ENCODE measurements at regions not wholly inside any gene's neighbourhood (a gene's known extent, or its start where the extent isn't known, plus 50 kb on each side); places are given as distances from the start of the nearest gene placed in this dataset.
"Not testable (repeated sequence)": the region's sequence is repeated elsewhere in the genome, so short reads cannot be mapped to it uniquely, and the experiment has no call there.

DNA sequence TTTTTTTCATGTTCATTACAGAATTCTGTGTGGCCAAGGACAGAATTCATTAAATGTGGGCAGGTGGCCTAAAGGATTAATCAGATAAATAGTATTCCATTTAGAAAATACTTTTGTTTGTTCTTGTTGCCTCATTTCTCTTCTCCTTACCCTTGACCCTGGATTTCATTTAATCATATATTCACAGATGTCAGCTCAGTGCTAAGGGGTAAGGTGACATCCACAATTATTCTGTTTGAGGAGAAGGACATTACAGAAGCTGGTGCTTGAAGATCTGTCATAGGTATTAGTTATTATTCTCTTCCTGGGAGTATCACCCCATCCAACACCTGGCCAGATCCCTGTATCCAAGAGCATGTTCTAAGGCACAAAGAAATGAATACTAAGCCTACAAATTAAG is 961.1 kb downstream of the XPNPEP1 start:
- no peak for DNase-seq (ENCODE audit: low read depth)

GRCh38 chr10:108957681-108958080 is 965.6 kb downstream of the XPNPEP1 start:
- no peak for DNase-seq (ENCODE audit: low read depth)

DNA sequence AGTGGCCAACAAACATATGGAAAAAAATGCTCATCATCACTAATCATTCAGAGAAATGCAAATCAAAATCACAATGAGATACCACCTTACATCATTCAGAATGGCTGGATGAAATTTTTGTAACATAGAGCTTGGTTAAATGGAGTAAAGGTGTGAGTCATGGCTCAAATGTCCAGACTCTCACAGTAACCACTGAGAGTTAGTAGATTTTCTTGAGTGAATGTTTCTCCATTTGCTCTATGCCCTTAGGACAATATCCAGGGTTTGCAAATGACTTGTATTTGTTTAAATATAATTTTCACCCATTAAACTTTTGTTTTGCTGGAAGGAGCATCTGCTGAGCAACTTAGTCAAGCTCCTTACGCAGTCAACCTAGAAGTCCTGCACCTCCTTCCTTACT is 967.2 kb downstream of the XPNPEP1 start:
- DNase-seq (ENCODE audit: low read depth) = no peak

DNA sequence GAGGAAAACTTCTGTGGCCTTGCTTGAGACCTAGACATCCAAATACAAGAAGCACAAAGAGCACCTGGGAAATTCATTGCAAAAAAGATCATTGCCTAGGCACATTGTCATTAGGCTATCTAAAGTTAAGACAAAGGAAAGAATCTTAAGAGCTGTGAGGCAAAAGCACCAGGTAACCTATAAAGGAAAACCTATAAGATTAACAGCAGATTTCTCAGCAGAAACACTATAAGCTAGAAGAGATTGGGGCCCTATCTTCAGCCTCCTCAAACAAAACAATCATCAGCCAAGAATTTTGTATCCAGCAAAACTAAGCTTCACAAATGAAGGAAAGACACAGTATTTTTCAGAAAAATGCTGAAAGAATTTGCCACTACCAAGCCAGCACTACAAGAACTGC is 1003.3 kb downstream of the XPNPEP1 start:
- not testable (repeated sequence) for DNase-seq (ENCODE audit: low read depth)

- DNase-seq (ENCODE audit: low read depth) = no peak
Measured at GRCh38 chr10:108913300-108913699, 1010.0 kb downstream of the XPNPEP1 start.

DNA sequence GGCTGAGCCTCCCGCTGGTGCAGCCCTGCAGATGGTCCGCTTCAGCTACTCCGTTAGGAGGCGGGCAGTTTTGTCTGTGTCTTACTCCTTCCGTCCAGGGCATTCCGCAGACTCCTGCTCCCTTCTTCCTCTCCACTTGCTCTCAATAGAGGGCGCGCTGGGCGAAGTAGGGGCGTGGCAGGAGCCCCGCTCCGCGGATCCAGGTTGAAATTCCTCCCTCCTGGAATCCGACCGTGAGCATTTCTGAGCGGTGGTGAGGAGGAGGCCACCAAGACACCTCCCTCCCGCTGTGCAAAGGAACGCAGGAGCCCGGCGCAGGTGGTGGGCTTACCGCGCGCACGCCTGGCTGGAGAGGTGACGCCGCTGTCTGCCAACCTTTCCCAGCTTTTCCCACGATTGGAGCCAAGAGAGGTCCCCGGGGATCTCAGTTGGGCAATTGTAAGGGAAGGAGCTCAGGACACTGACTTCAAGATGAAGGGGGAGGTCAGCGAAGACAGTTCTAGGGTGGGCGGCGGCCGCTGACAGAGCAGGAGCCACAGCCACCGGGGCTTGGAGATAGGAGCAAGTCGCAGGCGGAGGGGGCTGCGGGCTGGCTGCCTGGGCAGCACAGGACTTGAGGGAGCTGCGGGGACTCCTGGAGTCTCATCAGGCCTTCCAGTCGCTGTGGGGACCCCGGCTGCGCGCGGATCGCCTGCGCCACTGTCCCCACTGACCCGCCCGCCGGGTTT is 1011.3 kb downstream of the XPNPEP1 start:
- DNase-seq (ENCODE audit: low read depth) = no peak

DNA sequence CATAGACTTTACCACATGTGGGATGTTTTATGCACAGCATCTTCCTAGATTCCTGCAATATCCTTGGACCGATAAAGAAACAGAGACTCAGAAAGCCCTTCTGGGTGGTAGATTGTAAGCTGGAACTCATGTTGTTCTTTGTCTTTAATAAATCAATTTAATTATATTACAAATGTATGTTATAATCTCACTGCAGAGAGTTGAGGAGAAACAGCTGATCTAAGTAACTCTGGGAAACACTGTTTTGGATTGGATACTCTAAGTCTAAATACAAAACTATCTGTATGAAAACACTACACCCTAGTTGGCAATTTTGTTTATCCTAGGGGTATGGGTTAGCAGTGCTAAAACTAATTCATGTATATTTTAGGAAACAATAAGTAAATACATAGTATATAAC is 1015.2 kb downstream of the XPNPEP1 start:
- no peak for DNase-seq (ENCODE audit: low read depth)

DNA sequence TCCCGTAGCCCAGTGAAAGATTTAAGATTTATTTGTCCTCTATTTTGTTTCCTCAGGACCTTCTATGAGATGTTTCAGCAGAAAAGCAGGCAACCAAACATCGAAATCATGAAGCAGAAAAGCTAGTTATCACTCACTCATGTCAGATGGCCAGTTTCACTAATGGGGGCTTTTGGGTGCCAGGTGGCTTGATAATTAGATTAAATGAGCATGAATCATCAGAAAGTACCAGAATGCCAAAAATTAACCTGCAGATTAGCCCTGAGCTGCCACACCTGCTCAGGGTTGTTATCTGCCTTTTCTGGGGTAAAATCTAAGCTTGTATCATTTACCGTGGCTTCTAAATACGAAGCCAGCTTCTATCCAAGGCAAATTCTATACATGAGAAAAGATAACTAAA is 1017.5 kb downstream of the XPNPEP1 start:
- DNase-seq (ENCODE audit: low read depth) = no peak

- DNase-seq (ENCODE audit: low read depth) = no peak
Measured at GRCh38 chr10:108905171-108905570, 1018.1 kb downstream of the XPNPEP1 start.

DNA sequence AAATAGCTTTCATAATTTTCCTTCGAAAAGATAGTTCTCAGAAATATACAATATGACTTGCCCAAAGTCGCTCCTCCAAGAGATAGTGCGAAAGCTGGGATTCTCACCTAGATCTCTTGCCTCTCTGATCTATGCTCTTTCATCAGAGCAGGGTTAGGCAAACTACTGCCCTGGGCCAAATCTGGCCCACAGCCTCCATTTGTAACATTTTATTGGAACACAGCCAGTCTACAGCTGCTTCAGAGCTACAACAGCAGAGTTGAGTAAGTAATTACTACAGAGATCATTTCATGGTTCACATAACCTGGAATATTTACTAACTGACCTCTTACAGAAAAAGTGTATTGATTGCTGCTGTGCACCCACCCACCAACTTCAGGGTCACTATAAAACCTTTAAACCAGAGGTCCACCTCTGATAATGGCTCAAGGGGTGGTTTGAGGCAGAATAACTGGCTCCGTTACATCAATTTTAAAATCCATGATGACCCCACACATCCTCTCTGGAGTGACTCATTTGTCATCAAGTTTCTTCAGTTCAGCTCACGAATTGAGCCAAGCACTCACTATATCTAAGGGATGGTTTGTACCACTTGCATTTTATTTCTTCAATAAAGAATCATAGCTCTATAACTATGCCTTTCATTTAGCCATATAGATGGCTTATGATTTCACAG is 1019.0 kb downstream of the XPNPEP1 start:
- DNase-seq (ENCODE audit: low read depth) = peak; percentile 17

DNA sequence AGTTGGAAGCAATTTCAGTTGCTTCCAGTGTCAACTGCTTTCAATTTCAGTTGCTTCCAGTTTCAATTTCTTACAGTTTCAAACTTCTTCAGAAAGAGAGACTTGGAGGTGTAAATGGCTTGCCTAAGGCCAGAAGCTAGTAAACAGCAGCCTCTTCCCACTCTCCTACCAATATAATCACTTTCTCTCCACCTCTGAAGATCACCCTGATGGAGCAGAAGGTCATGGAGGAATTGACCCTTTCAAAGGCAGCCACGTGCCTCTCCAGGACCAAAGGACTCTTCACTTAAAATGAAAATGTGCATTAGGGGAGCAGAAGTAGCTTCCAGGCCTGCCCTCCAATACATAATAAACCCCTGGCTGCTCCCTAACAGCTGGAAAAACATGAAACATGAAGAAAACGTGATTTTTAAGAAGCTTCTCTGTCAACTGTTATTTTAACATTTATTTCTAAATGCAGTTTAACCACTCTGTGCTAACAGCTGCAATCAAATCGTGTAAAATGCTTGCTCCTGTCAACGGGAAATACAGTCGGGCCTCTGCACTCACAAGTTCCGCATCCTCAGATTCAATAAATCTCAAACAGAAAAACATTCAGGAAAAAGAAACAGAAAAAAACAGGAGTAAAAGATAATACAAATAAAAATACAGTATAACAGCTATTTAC is 1020.6 kb downstream of the XPNPEP1 start:
- no peak for DNase-seq (ENCODE audit: low read depth)

DNA sequence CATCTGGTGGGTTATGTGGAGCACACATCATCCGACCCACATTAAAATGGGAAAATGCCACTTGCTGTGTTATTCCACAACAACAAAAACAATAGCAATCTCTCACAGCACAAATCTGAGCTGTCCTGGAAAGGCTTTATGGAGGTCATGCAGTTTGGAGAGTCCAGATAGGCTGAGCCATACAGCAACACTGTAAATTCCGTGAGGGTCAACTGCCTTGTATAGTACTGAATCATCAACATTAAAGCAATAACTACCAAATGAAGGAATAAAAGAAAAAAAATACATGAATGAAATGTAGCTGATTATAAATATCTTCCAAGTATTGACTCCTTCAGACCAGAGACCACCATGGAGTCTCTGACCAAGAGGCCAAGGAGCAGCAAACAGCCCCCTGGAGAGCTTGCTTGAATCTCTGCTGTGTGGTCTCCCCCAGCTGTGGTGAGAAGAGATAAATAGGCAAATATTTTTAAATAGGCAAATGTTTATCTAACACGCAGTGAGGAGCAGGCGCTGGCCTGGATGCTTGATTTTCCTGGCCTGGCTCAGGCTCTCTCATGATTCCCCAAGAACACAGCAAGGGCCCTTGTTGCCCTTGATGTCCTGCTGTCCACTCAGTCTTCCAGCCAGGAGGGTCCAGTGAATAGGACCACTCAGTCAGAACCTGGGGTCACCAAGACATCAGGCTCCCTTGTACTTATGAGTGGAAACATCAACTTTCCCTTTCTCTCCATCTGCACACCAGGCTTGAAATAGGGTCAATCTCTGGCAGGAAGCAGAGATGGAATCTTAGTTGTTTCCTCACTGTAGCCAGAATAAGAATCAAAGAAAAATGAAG is 1021.3 kb downstream of the XPNPEP1 start:
- DNase-seq (ENCODE audit: low read depth) = no peak

DNA sequence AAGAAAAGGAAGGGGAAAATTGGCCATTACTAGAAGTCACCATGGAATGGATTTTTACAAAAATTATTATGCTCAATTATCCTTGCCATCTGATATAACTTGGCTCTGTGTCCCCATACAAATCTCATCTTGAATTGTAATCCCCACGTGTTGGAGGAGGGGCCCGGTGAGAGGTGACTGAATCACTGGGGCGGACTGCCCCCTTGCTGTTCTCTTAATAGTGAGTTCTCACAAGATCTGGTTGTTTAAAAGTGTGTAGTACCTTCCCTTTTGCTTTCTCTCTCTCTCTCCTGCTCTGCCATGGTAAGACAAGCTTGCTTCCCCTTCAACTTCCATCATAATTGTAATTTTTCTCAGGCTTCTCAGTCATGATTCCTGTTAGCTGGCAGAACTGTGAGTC is 1023.6 kb downstream of the XPNPEP1 start:
- no peak for DNase-seq (ENCODE audit: low read depth)

GRCh38 chr10:108894402-108895301 is 1028.7 kb downstream of the XPNPEP1 start:
- DNase-seq (ENCODE audit: low read depth) = no peak

DNA sequence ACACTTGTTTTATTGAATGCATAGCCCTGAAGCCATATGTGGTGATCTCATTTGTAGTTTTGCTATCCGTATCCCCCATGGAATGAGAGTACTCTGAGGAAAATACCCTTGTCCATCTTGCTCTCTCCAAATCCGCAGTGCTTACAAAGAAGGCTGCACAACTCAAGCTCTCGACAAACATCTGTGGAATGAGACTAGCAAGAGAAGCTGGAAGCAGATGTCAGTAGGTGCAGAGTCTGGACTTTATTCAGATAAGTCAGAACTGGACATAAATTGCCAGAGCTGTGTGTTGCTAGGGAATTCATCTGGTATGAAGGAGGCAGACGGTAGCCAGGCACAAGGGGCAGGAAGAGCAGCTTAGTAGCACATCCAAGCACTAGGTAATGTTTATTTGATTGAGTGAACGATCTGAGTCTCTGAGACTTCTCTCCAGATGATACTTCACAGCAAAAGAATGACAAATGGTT is 1046.2 kb downstream of the XPNPEP1 start:
- no peak for DNase-seq (ENCODE audit: low read depth)

GRCh38 chr10:108872854-108873253 is 1050.5 kb downstream of the XPNPEP1 start:
- no peak for DNase-seq (ENCODE audit: low read depth)

GRCh38 chr10:108868881-108869280 is 1054.4 kb downstream of the XPNPEP1 start:
- DNase-seq (ENCODE audit: low read depth) = no peak

DNA sequence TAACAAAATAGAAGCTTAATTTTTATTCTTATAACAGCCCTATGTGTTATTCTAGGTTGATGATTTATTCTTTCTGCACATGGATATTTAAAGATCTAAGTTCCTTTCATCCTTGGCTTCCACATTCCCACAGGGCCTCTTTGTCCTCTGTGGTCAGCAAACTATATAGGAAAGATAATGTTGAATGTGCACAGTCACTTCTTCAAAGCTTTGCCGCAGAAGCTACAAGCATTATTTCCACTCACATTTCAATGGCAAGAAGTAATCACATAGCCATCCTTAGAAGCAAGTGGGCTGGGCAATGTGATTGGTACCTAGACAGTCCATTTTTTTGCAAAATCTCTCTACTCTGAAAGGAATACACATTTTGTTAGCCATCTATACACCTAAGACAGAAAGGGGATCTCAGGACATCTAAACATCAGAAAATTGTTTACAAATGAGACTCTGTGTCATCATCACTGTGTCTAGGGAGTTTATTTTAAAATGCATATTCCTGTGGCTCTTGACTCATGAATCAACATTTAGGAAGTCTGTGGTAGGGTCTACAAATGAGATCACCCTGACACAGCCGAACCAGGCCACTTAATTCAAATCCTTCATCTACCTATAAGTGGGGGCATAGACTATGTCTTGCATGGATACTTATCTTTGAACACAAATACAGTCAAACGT is 1060.5 kb downstream of the XPNPEP1 start:
- no peak for DNase-seq (ENCODE audit: low read depth)

GRCh38 chr10:108861181-108861754 is 1062.0 kb downstream of the XPNPEP1 start:
- DNase-seq (ENCODE audit: low read depth) = no peak

- no peak for DNase-seq (ENCODE audit: low read depth)
Measured at GRCh38 chr10:108852211-108852610, 1071.1 kb downstream of the XPNPEP1 start.

Data from fibroblast of gingiva (primary cell).